Erythroblast (primary cell): ENCODE measurements at regions not wholly inside any gene's neighbourhood (a gene's known extent, or its start where the extent isn't known, plus 50 kb on each side); places are given as distances from the start of the nearest gene placed in this dataset.

Experiments
- GATA1 ChIP-seq: IDR thresholded peaks from 2 replicates; pipeline ENCODE4 v1.6.1; 2011; ENCODE audit warnings: low read depth, mild to moderate bottlenecking, control low read depth, low read length, moderate library complexity
- POLR2A ChIP-seq: IDR thresholded peaks from 2 replicates; pipeline ENCODE4 v1.6.1; 2011; ENCODE audit warnings: mild to moderate bottlenecking, low read length

DNA sequence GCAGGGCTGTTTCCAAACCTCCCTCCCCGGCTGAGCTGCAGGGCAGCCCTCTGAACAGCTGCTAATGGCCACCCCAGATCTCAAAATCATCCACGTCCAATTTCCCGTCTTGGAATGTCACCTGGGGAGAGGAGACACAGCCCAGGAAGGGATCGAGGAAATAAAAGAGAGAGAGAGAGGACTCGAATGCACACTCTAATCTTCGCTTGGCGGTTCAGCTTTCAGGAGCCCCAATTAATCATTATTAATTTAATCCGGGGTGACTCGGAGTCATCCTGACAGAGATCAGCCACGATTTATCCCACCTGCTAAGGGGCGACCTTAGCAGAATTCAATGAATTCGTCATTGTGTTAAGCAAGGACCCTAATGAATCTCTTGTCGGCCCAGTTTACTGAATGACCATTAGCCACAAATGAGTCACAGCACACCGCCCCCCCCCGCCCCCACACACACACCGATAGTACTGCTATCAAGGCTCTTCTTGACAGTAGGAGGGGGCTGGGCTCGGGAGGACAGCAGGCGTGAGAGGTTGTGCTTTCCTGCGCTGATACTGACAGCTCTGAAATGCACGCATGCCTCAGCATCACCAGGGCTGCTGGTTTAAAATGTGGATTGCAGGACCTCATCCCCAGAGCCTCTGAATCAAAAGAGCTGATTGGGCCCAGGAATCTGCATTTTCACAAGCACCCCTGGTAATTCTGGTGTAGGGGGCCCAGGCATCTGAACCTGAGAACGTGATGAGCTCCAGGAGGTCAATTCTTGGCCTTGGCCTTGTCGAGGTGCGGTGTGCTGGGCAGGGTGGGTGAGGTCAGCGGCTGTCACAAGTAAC, 190.0 kb upstream of the CIBAR2 start:
- TF ChIP-seq POLR2A (no peak), GATA1 (no peak)
